ENCODE measurements at regions not wholly inside any gene's neighbourhood (a gene's known extent, or its start where the extent isn't known, plus 50 kb on each side); places are given as distances from the start of the nearest gene placed in this dataset.

DNA sequence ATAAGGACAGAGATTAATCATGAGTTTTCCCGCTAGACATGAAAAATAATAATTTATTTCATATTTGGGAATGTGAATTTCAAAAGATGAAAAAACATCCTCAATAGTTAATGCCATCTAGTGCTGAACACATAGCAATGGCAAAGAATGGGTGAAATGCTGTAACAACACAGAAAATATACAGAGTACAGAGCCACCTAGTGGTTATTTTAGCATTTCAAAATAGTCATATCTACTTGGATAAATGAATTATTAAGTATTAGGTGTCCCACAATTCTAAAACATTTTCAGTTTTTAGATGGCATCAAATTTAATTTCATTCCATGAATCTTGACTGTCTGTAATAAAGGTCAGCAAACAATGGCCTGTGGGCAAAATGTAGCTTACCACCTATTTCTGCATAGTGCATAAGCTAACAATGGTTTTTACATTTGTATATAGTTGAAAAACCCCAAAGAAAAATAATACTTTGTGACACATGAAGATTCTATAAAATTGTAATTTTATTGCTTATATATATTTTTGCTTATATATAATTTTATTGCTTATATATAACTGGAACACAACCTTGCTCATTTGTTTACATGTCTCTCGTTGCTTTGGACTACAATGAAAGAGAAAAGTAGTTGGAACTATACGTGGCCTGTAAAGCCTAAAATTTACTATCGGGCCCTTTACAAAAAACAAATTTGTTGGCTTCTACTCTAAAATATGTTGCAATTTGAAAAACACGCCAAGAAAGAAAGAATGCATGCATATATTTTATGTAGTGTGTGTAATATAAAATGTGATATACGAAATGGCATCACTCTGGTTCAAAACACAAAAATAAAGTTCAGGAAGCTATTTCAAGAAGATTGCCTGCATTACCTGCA, 99.1 kb upstream of the FAM47C start:
- TF ChIP-seq, protein P1, sequence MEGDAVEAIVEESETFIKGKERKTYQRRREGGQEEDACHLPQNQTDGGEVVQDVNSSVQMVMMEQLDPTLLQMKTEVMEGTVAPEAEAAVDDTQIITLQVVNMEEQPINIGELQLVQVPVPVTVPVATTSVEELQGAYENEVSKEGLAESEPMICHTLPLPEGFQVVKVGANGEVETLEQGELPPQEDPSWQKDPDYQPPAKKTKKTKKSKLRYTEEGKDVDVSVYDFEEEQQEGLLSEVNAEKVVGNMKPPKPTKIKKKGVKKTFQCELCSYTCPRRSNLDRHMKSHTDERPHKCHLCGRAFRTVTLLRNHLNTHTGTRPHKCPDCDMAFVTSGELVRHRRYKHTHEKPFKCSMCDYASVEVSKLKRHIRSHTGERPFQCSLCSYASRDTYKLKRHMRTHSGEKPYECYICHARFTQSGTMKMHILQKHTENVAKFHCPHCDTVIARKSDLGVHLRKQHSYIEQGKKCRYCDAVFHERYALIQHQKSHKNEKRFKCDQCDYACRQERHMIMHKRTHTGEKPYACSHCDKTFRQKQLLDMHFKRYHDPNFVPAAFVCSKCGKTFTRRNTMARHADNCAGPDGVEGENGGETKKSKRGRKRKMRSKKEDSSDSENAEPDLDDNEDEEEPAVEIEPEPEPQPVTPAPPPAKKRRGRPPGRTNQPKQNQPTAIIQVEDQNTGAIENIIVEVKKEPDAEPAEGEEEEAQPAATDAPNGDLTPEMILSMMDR (IDR thresholded peaks at IDR 0.05; ENCODE audit: insufficient read depth, low read length, poor library complexity, severe bottlenecking): peak; percentile 37
- no peak for TF ChIP-seq EZH2phosphoT487 (conservative IDR thresholded peaks at IDR 0.05; ENCODE audit: low read length)
- H3K79me2 ChIP-seq (ENCODE audit: insufficient read depth, low read length): no peaks in the 10 kb centered on the region
- H3K36me3 ChIP-seq (ENCODE audit: low read length): no peaks in the 10 kb centered on the region
- H3K27ac ChIP-seq (ENCODE audit: low read depth, low read length): no peak overlapping the region
- no peaks in the 10 kb centered on the region for H3K9me2 ChIP-seq (replicated peaks; ENCODE audit: insufficient read depth, low read length)
- no peak overlapping the region for H3K4me2 ChIP-seq (ENCODE audit: low read depth, low read length, poor library complexity, severe bottlenecking)
- no peaks in the 10 kb centered on the region for H3K9me3 ChIP-seq (ENCODE audit: insufficient read depth, low read length)
- H3K4me3 ChIP-seq (ENCODE audit: insufficient read depth, low read length, poor library complexity, severe bottlenecking): no peak overlapping the region
- no peaks in the 10 kb centered on the region for H3K27me3 ChIP-seq (ENCODE audit: low read length)
- no peaks in the 10 kb centered on the region for H3F3A ChIP-seq (ENCODE audit: insufficient read depth)
- no peaks in the 10 kb centered on the region for H4K20me1 ChIP-seq (ENCODE audit: low read depth, low read length)
- no peak overlapping the region for H2AFZ ChIP-seq (ENCODE audit: low read depth, low read length, severe bottlenecking)
- no peak overlapping the region for H3K9ac ChIP-seq (ENCODE audit: low read length)

DNA sequence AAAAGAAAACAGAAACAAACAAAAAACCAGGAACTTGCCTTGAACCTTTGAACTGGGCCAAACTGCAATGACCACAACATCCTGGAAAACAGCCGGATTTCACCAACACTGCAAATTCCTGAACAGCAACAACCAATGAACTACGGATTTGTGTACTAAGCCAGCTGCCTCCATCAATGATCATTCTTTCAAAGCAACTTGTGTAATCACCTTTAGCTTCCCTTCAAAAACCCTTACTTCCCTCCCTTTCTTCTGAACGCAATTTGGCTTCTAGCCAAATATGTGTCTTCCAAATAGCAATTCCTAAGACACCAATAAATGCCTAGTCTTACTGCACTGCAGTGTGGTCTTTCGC, 98.5 kb upstream of the FAM47C start:
- Histone ChIP-seq H2AFZ (ENCODE audit: low read depth, low read length, severe bottlenecking) (no peak overlapping the region), H3K9ac (ENCODE audit: low read length) (no peak overlapping the region), H3K27me3 (ENCODE audit: low read length) (no peaks in the 10 kb centered on the region), H3K4me2 (ENCODE audit: low read depth, low read length, poor library complexity, severe bottlenecking) (no peak overlapping the region), H3K9me2 (replicated peaks; ENCODE audit: insufficient read depth, low read length) (no peaks in the 10 kb centered on the region), H3K79me2 (ENCODE audit: insufficient read depth, low read length) (no peaks in the 10 kb centered on the region), H3K4me3 (ENCODE audit: insufficient read depth, low read length, poor library complexity, severe bottlenecking) (no peak overlapping the region), H3K36me3 (ENCODE audit: low read length) (no peaks in the 10 kb centered on the region), H3K9me3 (ENCODE audit: insufficient read depth, low read length) (no peaks in the 10 kb centered on the region), H3K27ac (ENCODE audit: low read depth, low read length) (no peak overlapping the region), H3F3A (ENCODE audit: insufficient read depth) (no peaks in the 10 kb centered on the region), H4K20me1 (ENCODE audit: low read depth, low read length) (no peaks in the 10 kb centered on the region)
- TF ChIP-seq, protein P1 (IDR thresholded peaks at IDR 0.05; ENCODE audit: insufficient read depth, low read length, poor library complexity, severe bottlenecking): no peak
- TF ChIP-seq EZH2phosphoT487 (conservative IDR thresholded peaks at IDR 0.05; ENCODE audit: low read length): no peak

DNA sequence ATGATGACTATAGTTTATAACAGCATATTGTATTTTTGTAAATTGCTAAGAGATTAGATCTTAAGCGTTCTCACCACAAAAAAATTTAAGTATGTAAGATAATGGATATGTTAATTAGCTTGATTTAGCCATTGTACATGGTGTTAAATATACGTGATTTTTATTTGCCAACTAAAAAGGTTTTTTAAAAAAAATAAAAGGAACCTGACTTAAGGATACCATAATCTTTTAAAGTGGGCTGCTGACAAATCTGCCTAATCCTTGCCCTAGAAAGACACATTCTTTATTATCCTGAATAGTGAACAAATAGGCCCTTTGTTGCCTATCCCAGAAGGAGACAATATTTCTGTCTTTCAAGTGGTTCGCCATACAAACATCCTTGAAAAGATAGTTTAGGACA, 94.6 kb upstream of the FAM47C start:
- Histone ChIP-seq H3K4me3 (ENCODE audit: insufficient read depth, low read length, poor library complexity, severe bottlenecking) (no peak overlapping the region), H3K4me2 (ENCODE audit: low read depth, low read length, poor library complexity, severe bottlenecking) (no peak overlapping the region), H3K27ac (ENCODE audit: low read depth, low read length) (no peak overlapping the region), H3F3A (ENCODE audit: insufficient read depth) (no peaks in the 10 kb centered on the region), H2AFZ (ENCODE audit: low read depth, low read length, severe bottlenecking) (no peak overlapping the region), H4K20me1 (ENCODE audit: low read depth, low read length) (no peaks in the 10 kb centered on the region), H3K9me2 (replicated peaks; ENCODE audit: insufficient read depth, low read length) (no peaks in the 10 kb centered on the region), H3K79me2 (ENCODE audit: insufficient read depth, low read length) (no peaks in the 10 kb centered on the region), H3K36me3 (ENCODE audit: low read length) (no peaks in the 10 kb centered on the region), H3K9ac (ENCODE audit: low read length) (no peak overlapping the region), H3K9me3 (ENCODE audit: insufficient read depth, low read length) (no peaks in the 10 kb centered on the region), H3K27me3 (ENCODE audit: low read length) (no peaks in the 10 kb centered on the region)
- TF ChIP-seq, protein P1 (IDR thresholded peaks at IDR 0.05; ENCODE audit: insufficient read depth, low read length, poor library complexity, severe bottlenecking): no peak
- no peak for TF ChIP-seq EZH2phosphoT487 (conservative IDR thresholded peaks at IDR 0.05; ENCODE audit: low read length)

Data from SU-DHL-6 (cell line).